ENCODE measurements at regions not wholly inside any gene's neighbourhood (a gene's known extent, or its start where the extent isn't known, plus 50 kb on each side); places are given as distances from the start of the nearest gene placed in this dataset.

GRCh38 chr14:49287004-49287403, 299.2 kb downstream of the RPS29 start (continued):
- TF ChIP-seq JUND (IDR thresholded peaks at IDR 0.05), result no peak
- TF ChIP-seq, protein P1, sequence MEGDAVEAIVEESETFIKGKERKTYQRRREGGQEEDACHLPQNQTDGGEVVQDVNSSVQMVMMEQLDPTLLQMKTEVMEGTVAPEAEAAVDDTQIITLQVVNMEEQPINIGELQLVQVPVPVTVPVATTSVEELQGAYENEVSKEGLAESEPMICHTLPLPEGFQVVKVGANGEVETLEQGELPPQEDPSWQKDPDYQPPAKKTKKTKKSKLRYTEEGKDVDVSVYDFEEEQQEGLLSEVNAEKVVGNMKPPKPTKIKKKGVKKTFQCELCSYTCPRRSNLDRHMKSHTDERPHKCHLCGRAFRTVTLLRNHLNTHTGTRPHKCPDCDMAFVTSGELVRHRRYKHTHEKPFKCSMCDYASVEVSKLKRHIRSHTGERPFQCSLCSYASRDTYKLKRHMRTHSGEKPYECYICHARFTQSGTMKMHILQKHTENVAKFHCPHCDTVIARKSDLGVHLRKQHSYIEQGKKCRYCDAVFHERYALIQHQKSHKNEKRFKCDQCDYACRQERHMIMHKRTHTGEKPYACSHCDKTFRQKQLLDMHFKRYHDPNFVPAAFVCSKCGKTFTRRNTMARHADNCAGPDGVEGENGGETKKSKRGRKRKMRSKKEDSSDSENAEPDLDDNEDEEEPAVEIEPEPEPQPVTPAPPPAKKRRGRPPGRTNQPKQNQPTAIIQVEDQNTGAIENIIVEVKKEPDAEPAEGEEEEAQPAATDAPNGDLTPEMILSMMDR (IDR thresholded peaks at IDR 0.05 in 2 of 3, conservative IDR thresholded peaks at IDR 0.05 in 1 of 3; ENCODE audit: borderline replicate concordance in 1 of 3, insufficient read depth in 1 of 3, low read depth in 2 of 3, low read length in 2 of 3), result no peak
- TF ChIP-seq YY1 (IDR thresholded peaks at IDR 0.05; ENCODE audit: extremely low read depth, insufficient replicate concordance, low read depth, low read length), result no peak

DNA sequence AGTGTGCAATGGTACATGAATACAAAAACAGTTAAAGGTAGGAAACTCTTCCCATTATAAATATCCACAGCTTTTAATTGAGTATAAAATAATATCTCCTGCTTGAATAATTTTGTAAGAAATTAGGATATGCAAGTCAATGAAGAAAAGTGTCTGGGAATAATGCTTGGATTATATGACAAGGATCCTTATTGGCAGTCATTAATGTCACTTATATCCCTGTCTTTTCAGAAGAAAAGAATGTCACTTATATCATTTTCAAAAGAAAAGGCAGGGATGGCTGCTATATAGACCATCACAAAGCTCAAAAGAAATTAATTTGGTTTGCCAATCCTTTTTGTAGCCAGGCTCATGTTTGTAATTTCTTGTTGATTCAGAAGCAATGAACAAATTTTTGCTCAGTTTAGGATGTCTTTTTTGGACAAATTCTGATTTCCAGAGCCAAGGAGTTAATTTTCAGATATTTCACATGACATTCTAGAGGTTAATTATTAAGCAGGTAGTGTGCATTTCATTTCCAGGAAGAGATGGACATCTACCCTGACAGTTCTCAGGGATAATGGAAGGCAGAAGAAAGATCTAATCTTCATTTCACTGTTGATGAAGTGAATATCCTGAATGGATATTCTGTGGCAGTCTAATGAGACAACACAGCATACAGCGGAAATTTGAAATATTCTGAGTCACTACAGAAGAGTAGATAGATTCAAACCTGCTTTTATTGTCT, 299.8 kb downstream of the RPS29 start:
- ChIA-PET CTCF (no interaction called here), RAD21 (ENCODE audit: low non-redundant PET in 1 of 2, low total read pairs in 2 of 2, uncharacterized antibody in 2 of 2, unreplicated experiment in 2 of 2) (no interaction called here), POLR2A (no interaction called here)
- Histone ChIP-seq H3K4me3 (replicated peaks in 1 of 2; ENCODE audit: low read depth in 1 of 2, low read length in 2 of 2) (no peak overlapping the region), H2AFZ (ENCODE audit: low read depth, low read length, poor library complexity, severe bottlenecking) (no peak overlapping the region), H3K9me2 (ENCODE audit: insufficient read depth) (no peaks in the 10 kb centered on the region), H3K36me3 (ENCODE audit: control insufficient read depth in 1 of 2, insufficient read depth in 2 of 2, low read length in 2 of 2) (no peaks in the 10 kb centered on the region), H3K27ac (ENCODE audit: low read depth, low read length) (no peak overlapping the region), H4K20me1 (ENCODE audit: insufficient read depth) (no peaks in the 10 kb centered on the region), H3K4me1 (ENCODE audit: control insufficient read depth in 1 of 2, insufficient read depth in 2 of 2, low read length in 2 of 2) (no peaks in the 10 kb centered on the region), H3K9ac (ENCODE audit: low read length) (no peak overlapping the region), H3K79me2 (ENCODE audit: insufficient read depth, low read length) (no peaks in the 10 kb centered on the region), H3K4me2 (ENCODE audit: low read length) (no peak overlapping the region), H3K27me3 (ENCODE audit: insufficient read depth, low read length) (0 out of 2 replicates have a peak, but pooled peaks cover 4% of the 10 kb centered on the region), H3K9me3 (ENCODE audit: control insufficient read depth in 1 of 2, insufficient read depth in 1 of 2, low read depth in 1 of 2, low read length in 2 of 2) (no peaks in the 10 kb centered on the region)
- intact Hi-C loops (cut with micrococcal nuclease), result no loop called here
- no peak for ATAC-seq
- TF ChIP-seq POLR2A (IDR thresholded peaks at IDR 0.05; ENCODE audit: borderline replicate concordance, extremely low read depth, insufficient read depth, insufficient read length) (no peak), ZBTB33 (IDR thresholded peaks at IDR 0.05; ENCODE audit: extremely low read depth, insufficient replicate concordance, low read length) (no peak), FOSL1 (IDR thresholded peaks at IDR 0.05; ENCODE audit: low read depth) (no peak)
- no TSS peak for BruUV-seq (replicated peaks)
- no peak for DNase-seq (ENCODE audit: low read depth, low spot score)
